ENCODE measurements at regions not wholly inside any gene's neighbourhood (a gene's known extent, or its start where the extent isn't known, plus 50 kb on each side); places are given as distances from the start of the nearest gene placed in this dataset.

DNA sequence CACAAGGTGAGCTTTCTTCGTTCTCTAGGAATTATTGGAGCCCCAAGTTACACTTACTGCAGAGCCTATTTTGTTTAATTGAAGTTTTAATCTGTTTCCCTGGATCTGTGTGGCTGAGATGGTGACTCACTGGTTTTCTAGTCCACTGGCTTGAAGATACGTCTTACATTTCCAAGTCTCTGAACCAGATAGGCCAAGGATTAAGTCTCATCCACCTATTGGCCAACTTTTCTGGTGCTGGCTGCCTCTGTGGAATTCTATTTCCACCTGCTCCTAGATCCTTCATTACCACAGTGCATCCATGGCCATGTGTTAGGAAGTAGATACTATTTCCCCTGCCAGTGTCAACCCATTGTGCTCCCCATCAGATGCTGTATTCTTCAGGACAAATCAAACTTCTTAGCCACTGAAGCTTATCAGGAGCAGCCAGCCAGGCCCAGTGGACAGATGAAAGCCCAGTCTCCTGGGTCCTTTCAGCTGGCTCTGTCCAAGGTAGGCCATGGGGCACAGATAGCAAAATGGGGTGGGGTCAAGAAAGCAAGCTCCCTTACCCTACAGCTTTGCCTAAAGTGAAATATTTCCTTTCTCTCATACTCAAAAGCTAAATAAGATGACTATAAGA is 198.8 kb upstream of the TCF4 start:
- H3K9ac ChIP-seq (ENCODE audit: low read length in 2 of 2), result no peak overlapping the region
- no peaks in the 10 kb centered on the region for H3K4me1 ChIP-seq (ENCODE audit: control insufficient read depth, insufficient read depth, low read length)
- no peaks in the 10 kb centered on the region for H3K9me3 ChIP-seq (ENCODE audit: control insufficient read depth in 2 of 2, low read length in 2 of 2)
- no peak overlapping the region for H3K4me3 ChIP-seq (ENCODE audit: low read length in 2 of 2)
- H3K27me3 ChIP-seq (ENCODE audit: control insufficient read depth in 1 of 2, insufficient read depth in 2 of 2, low read length in 2 of 2), result no peaks in the 10 kb centered on the region
- no peak overlapping the region for H3K27ac ChIP-seq (ENCODE audit: low read length)
- H3K36me3 ChIP-seq (ENCODE audit: control insufficient read depth in 2 of 2, insufficient read depth in 2 of 2, low read length in 2 of 2), result no peaks in the 10 kb centered on the region

DNA sequence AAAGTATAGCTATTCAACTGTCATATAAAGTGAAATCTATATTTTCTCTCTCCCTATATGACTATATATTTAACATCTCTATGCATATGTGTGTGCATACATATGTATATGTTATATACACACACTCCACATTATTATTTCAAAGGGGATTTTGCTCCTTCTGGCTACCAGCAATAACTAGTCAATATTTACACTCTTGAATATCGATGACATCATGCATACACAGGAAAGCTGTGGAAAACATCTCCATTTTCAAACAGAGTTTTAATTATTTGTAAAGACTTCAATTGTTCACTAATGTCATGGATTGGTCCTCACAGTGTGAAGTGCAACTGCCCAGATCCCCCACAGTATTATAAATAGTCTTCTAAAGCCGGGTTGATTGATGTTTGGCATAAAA is 195.9 kb upstream of the TCF4 start:
- no peaks in the 10 kb centered on the region for H3K4me1 ChIP-seq (ENCODE audit: control insufficient read depth, insufficient read depth, low read length)
- no peaks in the 10 kb centered on the region for H3K36me3 ChIP-seq (ENCODE audit: control insufficient read depth in 2 of 2, insufficient read depth in 2 of 2, low read length in 2 of 2)
- H3K9me3 ChIP-seq (ENCODE audit: control insufficient read depth in 2 of 2, low read length in 2 of 2), result no peaks in the 10 kb centered on the region
- peaks cover 0 to 6% of the 10 kb centered on the region in 2 donors for H3K27me3 ChIP-seq (ENCODE audit: control insufficient read depth in 1 of 2, insufficient read depth in 2 of 2, low read length in 2 of 2)
- no peak overlapping the region for H3K27ac ChIP-seq (ENCODE audit: low read length)
- H3K9ac ChIP-seq (ENCODE audit: low read length in 2 of 2), result no peak overlapping the region
- no peak overlapping the region for H3K4me3 ChIP-seq (ENCODE audit: low read length in 2 of 2)

DNA sequence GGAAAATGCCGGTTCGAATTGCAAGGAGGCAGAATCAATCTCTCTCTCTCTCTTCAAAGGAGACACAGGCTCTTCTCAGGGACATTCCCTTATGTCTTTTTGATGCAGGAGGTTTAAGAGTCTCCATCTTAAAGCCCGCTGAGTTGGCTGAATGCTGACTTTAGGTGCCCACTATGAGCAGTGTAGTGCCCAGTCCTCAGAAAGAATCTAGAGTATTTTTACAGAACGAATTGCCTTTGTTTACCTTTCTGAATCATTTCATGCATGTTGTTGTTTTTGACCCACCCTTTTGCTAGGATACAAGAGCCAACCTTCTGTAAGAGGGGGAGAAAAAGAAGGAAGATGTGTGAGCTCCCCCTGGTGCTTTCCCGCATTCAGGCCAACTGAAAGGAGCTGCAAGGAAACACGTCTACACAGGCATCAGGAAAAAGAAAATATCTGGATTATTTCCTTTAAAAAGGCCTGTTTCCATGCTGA is 193.5 kb upstream of the TCF4 start:
- Histone ChIP-seq H3K4me3 (ENCODE audit: low read length in 2 of 2) (no peak overlapping the region), H3K9ac (ENCODE audit: low read length in 2 of 2) (no peak overlapping the region), H3K4me1 (ENCODE audit: control insufficient read depth, insufficient read depth, low read length) (no peaks in the 10 kb centered on the region), H3K9me3 (ENCODE audit: control insufficient read depth in 2 of 2, low read length in 2 of 2) (no peaks in the 10 kb centered on the region), H3K27ac (ENCODE audit: low read length) (no peak overlapping the region), H3K27me3 (ENCODE audit: control insufficient read depth in 1 of 2, insufficient read depth in 2 of 2, low read length in 2 of 2) (peaks cover 0 to 18% of the 10 kb centered on the region in 2 donors), H3K36me3 (ENCODE audit: control insufficient read depth in 2 of 2, insufficient read depth in 2 of 2, low read length in 2 of 2) (no peaks in the 10 kb centered on the region)

DNA sequence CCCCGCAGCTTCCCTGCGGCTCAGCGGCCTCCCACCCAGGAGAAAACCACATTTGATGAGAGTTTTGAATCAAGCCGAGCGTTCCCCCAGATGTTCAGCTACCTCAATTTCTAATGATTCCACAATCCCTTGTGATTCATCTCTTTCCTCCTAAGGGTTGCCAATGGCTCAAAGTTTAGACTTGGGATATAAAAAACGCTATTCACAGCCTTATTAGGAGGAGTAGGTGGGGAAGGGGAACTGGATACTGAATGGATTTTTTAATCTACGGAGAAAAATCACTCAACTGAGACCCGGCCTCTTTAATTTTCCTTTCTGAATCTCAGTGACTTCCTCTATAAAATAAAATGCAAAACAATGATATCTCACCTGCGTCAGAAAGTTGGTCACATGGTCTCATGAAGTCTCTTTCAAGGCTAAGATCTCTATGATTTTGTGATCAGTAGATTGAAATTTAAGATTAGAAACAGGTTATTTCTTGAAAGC is 192.6 kb upstream of the TCF4 start:
- Histone ChIP-seq H3K9me3 (ENCODE audit: control insufficient read depth in 2 of 2, low read length in 2 of 2) (no peaks in the 10 kb centered on the region), H3K27me3 (ENCODE audit: control insufficient read depth in 1 of 2, insufficient read depth in 2 of 2, low read length in 2 of 2) (peaks cover 0 to 18% of the 10 kb centered on the region in 2 donors), H3K4me1 (ENCODE audit: control insufficient read depth, insufficient read depth, low read length) (no peaks in the 10 kb centered on the region), H3K4me3 (ENCODE audit: low read length in 2 of 2) (peak overlapping the region; percentile 58 to 73), H3K9ac (ENCODE audit: low read length in 2 of 2) (peak overlapping the region; percentile 31 to 38), H3K36me3 (ENCODE audit: control insufficient read depth in 2 of 2, insufficient read depth in 2 of 2, low read length in 2 of 2) (no peaks in the 10 kb centered on the region), H3K27ac (ENCODE audit: low read length) (no peak overlapping the region)

- H3K4me1 ChIP-seq (ENCODE audit: control insufficient read depth, insufficient read depth, low read length), result no peaks in the 10 kb centered on the region
- no peak overlapping the region for H3K27ac ChIP-seq (ENCODE audit: low read length)
- H3K27me3 ChIP-seq (ENCODE audit: control insufficient read depth in 1 of 2, insufficient read depth in 2 of 2, low read length in 2 of 2), result peaks cover 0 to 18% of the 10 kb centered on the region in 2 donors
- H3K9me3 ChIP-seq (ENCODE audit: control insufficient read depth in 2 of 2, low read length in 2 of 2), result no peaks in the 10 kb centered on the region
- H3K9ac ChIP-seq (ENCODE audit: low read length in 2 of 2), result peak overlapping the region; percentile 31 to 38
- H3K36me3 ChIP-seq (ENCODE audit: control insufficient read depth in 2 of 2, insufficient read depth in 2 of 2, low read length in 2 of 2), result no peaks in the 10 kb centered on the region
- peak overlapping the region; percentile 64 to 73 for H3K4me3 ChIP-seq (ENCODE audit: low read length in 2 of 2)
Measured at GRCh38 chr18:55779691-55780585, 191.9 kb upstream of the TCF4 start.

- Histone ChIP-seq H3K9ac (ENCODE audit: low read length in 2 of 2) (peak overlapping the region in 1 of 2 donors; percentile 31), H3K27ac (ENCODE audit: low read length) (no peak overlapping the region), H3K9me3 (ENCODE audit: control insufficient read depth in 2 of 2, low read length in 2 of 2) (no peaks in the 10 kb centered on the region)
Measured at GRCh38 chr18:55778788-55779690, 191.0 kb upstream of the TCF4 start.

DNA sequence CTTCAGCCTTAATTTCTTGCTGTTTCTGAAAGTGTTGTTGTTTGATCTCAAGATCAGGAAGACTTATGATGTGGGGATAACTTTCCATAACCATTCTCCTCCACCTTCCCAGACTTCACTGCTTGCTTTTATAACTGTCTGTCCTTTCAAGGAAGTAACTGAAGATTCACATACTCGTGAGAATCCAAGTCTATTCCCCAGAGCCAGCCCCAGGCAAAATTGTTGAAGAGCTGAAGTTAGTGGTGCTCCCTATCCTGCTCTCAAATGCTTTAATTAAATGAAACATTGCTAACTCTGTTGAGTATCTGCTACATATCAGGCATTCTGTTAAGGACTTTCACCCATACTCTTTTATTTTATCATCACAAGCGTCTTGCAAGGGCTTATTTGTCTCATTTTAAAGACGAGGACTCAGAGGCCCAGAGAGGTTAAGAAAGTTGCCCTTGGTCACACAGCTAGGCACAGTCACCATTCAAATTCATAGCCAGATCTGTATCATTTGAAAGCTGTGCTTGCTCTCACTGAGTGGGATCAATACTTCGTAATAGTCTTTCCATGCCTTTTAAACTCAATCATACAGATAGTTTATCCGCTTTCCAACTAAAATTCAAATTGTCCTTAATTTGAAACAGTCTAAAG is 189.8 kb upstream of the TCF4 start:
- Histone ChIP-seq H3K27me3 (ENCODE audit: control insufficient read depth in 1 of 2, insufficient read depth in 2 of 2, low read length in 2 of 2) (peaks cover 0 to 18% of the 10 kb centered on the region in 2 donors), H3K4me1 (ENCODE audit: control insufficient read depth, insufficient read depth, low read length) (no peaks in the 10 kb centered on the region), H3K9me3 (ENCODE audit: control insufficient read depth in 2 of 2, low read length in 2 of 2) (no peaks in the 10 kb centered on the region), H3K9ac (ENCODE audit: low read length in 2 of 2) (no peak overlapping the region), H3K36me3 (ENCODE audit: control insufficient read depth in 2 of 2, insufficient read depth in 2 of 2, low read length in 2 of 2) (no peaks in the 10 kb centered on the region), H3K4me3 (ENCODE audit: low read length in 2 of 2) (no peak overlapping the region), H3K27ac (ENCODE audit: low read length) (no peak overlapping the region)

More at GRCh38 chr18:55778788-55779690, 191.0 kb upstream of the TCF4 start:
- Histone ChIP-seq H3K27me3 (ENCODE audit: control insufficient read depth in 1 of 2, insufficient read depth in 2 of 2, low read length in 2 of 2) (peaks cover 0 to 18% of the 10 kb centered on the region in 2 donors), H3K36me3 (ENCODE audit: control insufficient read depth in 2 of 2, insufficient read depth in 2 of 2, low read length in 2 of 2) (no peaks in the 10 kb centered on the region), H3K4me3 (ENCODE audit: low read length in 2 of 2) (peak overlapping the region; percentile 64 to 73), H3K4me1 (ENCODE audit: control insufficient read depth, insufficient read depth, low read length) (no peaks in the 10 kb centered on the region)

DNA sequence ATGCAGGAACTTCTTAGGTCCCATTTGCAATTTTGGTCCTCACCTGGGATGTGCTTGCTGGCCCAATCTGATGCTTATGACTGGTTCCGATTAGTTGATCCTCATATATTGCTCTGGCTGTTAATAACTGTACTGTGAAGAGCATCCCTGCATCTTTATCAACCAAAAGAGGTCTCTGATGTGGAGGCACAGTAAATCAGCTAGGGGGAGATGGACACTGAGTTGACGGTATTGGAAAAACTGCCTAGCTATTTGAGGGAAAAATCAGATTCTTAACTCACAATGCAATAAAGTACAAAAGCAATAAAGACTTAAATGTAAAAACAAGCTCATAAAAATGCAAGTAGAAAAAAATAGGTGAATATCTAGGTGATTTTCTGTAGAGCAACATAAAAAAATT is 188.0 kb upstream of the TCF4 start:
- Histone ChIP-seq H3K4me3 (ENCODE audit: low read length in 2 of 2) (no peak overlapping the region), H3K27ac (ENCODE audit: low read length) (no peak overlapping the region), H3K36me3 (ENCODE audit: control insufficient read depth in 2 of 2, insufficient read depth in 2 of 2, low read length in 2 of 2) (no peaks in the 10 kb centered on the region), H3K27me3 (ENCODE audit: control insufficient read depth in 1 of 2, insufficient read depth in 2 of 2, low read length in 2 of 2) (peaks cover 0 to 18% of the 10 kb centered on the region in 2 donors), H3K9me3 (ENCODE audit: control insufficient read depth in 2 of 2, low read length in 2 of 2) (no peaks in the 10 kb centered on the region), H3K4me1 (ENCODE audit: control insufficient read depth, insufficient read depth, low read length) (no peaks in the 10 kb centered on the region), H3K9ac (ENCODE audit: low read length in 2 of 2) (no peak overlapping the region)

DNA sequence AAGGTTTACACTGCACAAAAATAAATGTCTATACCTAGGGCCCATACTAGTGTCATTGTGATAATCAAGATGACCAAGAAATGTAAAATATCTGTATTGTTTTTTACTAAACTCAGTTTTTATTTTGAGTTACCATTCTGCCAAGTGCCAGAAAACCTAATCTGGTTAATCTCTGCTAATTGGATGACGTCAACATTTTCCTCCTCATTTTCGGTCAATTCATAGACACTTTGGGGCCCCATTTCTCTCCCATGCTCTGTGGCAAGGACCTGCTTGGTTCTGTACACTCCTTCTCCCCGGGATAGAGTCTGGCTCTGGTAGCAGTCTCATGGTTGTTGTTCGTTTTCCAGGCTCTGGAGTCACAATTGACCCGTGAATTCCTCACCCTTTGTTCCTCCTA is 186.5 kb upstream of the TCF4 start:
- peaks cover 0 to 12% of the 10 kb centered on the region in 2 donors for H3K27me3 ChIP-seq (ENCODE audit: control insufficient read depth in 1 of 2, insufficient read depth in 2 of 2, low read length in 2 of 2)
- H3K9me3 ChIP-seq (ENCODE audit: control insufficient read depth in 2 of 2, low read length in 2 of 2), result no peaks in the 10 kb centered on the region
- no peak overlapping the region for H3K4me3 ChIP-seq (ENCODE audit: low read length in 2 of 2)
- no peaks in the 10 kb centered on the region for H3K4me1 ChIP-seq (ENCODE audit: control insufficient read depth, insufficient read depth, low read length)
- no peaks in the 10 kb centered on the region for H3K36me3 ChIP-seq (ENCODE audit: control insufficient read depth in 2 of 2, insufficient read depth in 2 of 2, low read length in 2 of 2)
- no peak overlapping the region for H3K27ac ChIP-seq (ENCODE audit: low read length)
- no peak overlapping the region for H3K9ac ChIP-seq (ENCODE audit: low read length in 2 of 2)

DNA sequence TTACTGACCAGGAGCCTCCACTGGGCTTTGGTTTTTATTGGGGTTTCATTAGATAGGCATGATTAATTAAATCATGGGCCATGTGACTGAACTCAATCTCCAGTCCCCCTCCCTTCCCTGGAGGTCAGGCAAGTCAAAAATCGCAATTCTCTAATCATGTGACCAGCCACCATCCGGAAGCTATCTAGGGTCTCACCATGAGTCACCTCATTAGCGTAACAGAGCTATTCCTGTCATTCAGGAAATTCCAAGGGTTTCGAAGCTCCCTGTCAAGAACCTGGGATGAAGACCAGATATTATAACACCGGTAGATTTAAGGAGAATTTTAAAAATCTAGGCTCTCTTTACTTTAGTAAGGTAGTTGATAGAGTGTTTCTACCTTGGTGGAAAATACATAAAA is 180.3 kb upstream of the TCF4 start:
- H3K9ac ChIP-seq (ENCODE audit: low read length in 2 of 2), result no peak overlapping the region
- H3K27ac ChIP-seq (ENCODE audit: low read length), result no peak overlapping the region
- H3K4me1 ChIP-seq (ENCODE audit: control insufficient read depth, insufficient read depth, low read length), result no peaks in the 10 kb centered on the region

More for the DNA sequence above, 180.3 kb upstream of the TCF4 start:
- Histone ChIP-seq H3K27me3 (ENCODE audit: control insufficient read depth in 1 of 2, insufficient read depth in 2 of 2, low read length in 2 of 2) (no peaks in the 10 kb centered on the region), H3K4me3 (ENCODE audit: low read length in 2 of 2) (no peak overlapping the region), H3K9me3 (ENCODE audit: control insufficient read depth in 2 of 2, low read length in 2 of 2) (no peaks in the 10 kb centered on the region), H3K36me3 (ENCODE audit: control insufficient read depth in 2 of 2, insufficient read depth in 2 of 2, low read length in 2 of 2) (no peaks in the 10 kb centered on the region)

Measured in stomach smooth muscle (tissue), 2 donors.